ENCODE measurements at regions not wholly inside any gene's neighbourhood (a gene's known extent, or its start where the extent isn't known, plus 50 kb on each side); places are given as distances from the start of the nearest gene placed in this dataset.

- TF ChIP-seq EP300 (IDR thresholded peaks at IDR 0.05) = no peak
- TF ChIP-seq POLR2A (IDR thresholded peaks at IDR 0.05) = no peak
- no peak for TF ChIP-seq CTCF (IDR thresholded peaks at IDR 0.05)
- no peak for TF ChIP-seq POLR2AphosphoS5 (IDR thresholded peaks at IDR 0.05)
- intact Hi-C loops (cut with DNase I; ENCODE audit: low total_unique reads) = no loop called here
- no peaks in the 10 kb centered on the region for H3K4me1 ChIP-seq
- WGBS, 5 donors = 36 to 50% (median 43%) methylated on average over 9 of the region's 9 CpGs
- H3K27me3 ChIP-seq = no peaks in the 10 kb centered on the region
- no peak overlapping the region for H3K4me3 ChIP-seq
- no peak overlapping the region for H3K27ac ChIP-seq
- no peaks in the 10 kb centered on the region for H3K9me3 ChIP-seq
- no peak for DNase-seq
- no peaks in the 10 kb centered on the region for H3K36me3 ChIP-seq
These were observed 80.3 kb downstream of the OTOL1 start for GRCh38 chr3:161576714-161577510.

GRCh38 chr3:161577662-161578061, 81.1 kb downstream of the OTOL1 start:
- no peak for DNase-seq
- Histone ChIP-seq H3K27me3 (no peaks in the 10 kb centered on the region), H3K36me3 (no peaks in the 10 kb centered on the region), H3K9me3 (no peaks in the 10 kb centered on the region), H3K27ac (no peak overlapping the region), H3K4me3 (no peak overlapping the region), H3K4me1 (no peaks in the 10 kb centered on the region)
- intact Hi-C loops (cut with DNase I; ENCODE audit: low total_unique reads) = no loop called here
- 30 to 84% (median 79%) methylated on average over 1 of the region's 1 CpG for WGBS, 5 donors
- no peak for TF ChIP-seq CTCF (IDR thresholded peaks at IDR 0.05)
- TF ChIP-seq EP300 (IDR thresholded peaks at IDR 0.05) = no peak
- TF ChIP-seq POLR2A (IDR thresholded peaks at IDR 0.05) = no peak
- TF ChIP-seq POLR2AphosphoS5 (IDR thresholded peaks at IDR 0.05) = no peak

GRCh38 chr3:161579395-161580126, 83.0 kb downstream of the OTOL1 start:
- DNase-seq = no peak
- intact Hi-C loops (cut with DNase I; ENCODE audit: low total_unique reads) = no loop called here
- no peaks in the 10 kb centered on the region for H3K9me3 ChIP-seq
- TF ChIP-seq POLR2A (IDR thresholded peaks at IDR 0.05) (no peak), EP300 (IDR thresholded peaks at IDR 0.05) (no peak), CTCF (IDR thresholded peaks at IDR 0.05) (no peak), POLR2AphosphoS5 (IDR thresholded peaks at IDR 0.05) (no peak)
- 81 to 90% (median 83%) methylated on average over 9 of the region's 9 CpGs for WGBS, 5 donors
- no peak overlapping the region for H3K27ac ChIP-seq
- H3K4me1 ChIP-seq = no peaks in the 10 kb centered on the region
- H3K27me3 ChIP-seq = no peaks in the 10 kb centered on the region
- no peaks in the 10 kb centered on the region for H3K36me3 ChIP-seq
- H3K4me3 ChIP-seq = no peak overlapping the region

GRCh38 chr3:161585922-161586321, 89.3 kb downstream of the OTOL1 start:
- intact Hi-C loops (cut with DNase I; ENCODE audit: low total_unique reads) = no loop called here
- Histone ChIP-seq H3K9me3 (peaks cover 0 to 11% (median 8%) of the 10 kb centered on the region in 4 donors), H3K27me3 (no peaks in the 10 kb centered on the region), H3K4me3 (no peak overlapping the region), H3K36me3 (no peaks in the 10 kb centered on the region), H3K27ac (no peak overlapping the region), H3K4me1 (no peaks in the 10 kb centered on the region)
- DNase-seq = no peak
- TF ChIP-seq POLR2A (IDR thresholded peaks at IDR 0.05) = no peak
- TF ChIP-seq POLR2AphosphoS5 (IDR thresholded peaks at IDR 0.05) = no peak
- TF ChIP-seq EP300 (IDR thresholded peaks at IDR 0.05) = no peak
- no peak for TF ChIP-seq CTCF (IDR thresholded peaks at IDR 0.05)
